T-helper 17 cell (primary cell): ENCODE measurements at regions not wholly inside any gene's neighbourhood (a gene's known extent, or its start where the extent isn't known, plus 50 kb on each side); places are given as distances from the start of the nearest gene placed in this dataset.

ENCODE experiments used
- ATAC-seq: fragments of 150-1000 bp; cut with Tn5 transposase; 2 replicates; pipeline ENCODE4 v1.10.0; 2021; ENCODE audit warnings: mild to moderate bottlenecking, moderate library complexity
- DNase-seq, 3 donors: peaks; one replicate each; pipeline versions ENCODE4 v3.0.0 to v3.0.0-alpha.2; 2020 to 2021
- H3K9me3 ChIP-seq: one replicate; pipeline ENCODE4 v1.7.0; 2013; ENCODE audit warnings: low read length, mild to moderate bottlenecking; ENCODE audit not compliant: control insufficient read depth, poor library complexity, severe bottlenecking
- H3K27ac Mint-ChIP-seq: one replicate; pipeline ENCODE4 v1.8.0; 2022; ENCODE audit warnings: mild to moderate bottlenecking, moderate library complexity, mixed read lengths
- H3K27me3 Mint-ChIP-seq: one replicate; pipeline ENCODE4 v1.8.0; 2022; ENCODE audit warnings: mixed read lengths
- H3K36me3 Mint-ChIP-seq: one replicate; pipeline ENCODE4 v1.8.0; 2022; ENCODE audit warnings: low read depth, mixed read lengths
- H3K4me1 Mint-ChIP-seq: one replicate; pipeline ENCODE4 v1.8.0; 2022; ENCODE audit warnings: mild to moderate bottlenecking, mixed read lengths
- H3K4me3 Mint-ChIP-seq: one replicate; pipeline ENCODE4 v1.8.0; 2022; ENCODE audit warnings: mild to moderate bottlenecking, moderate library complexity, mixed read lengths

DNA sequence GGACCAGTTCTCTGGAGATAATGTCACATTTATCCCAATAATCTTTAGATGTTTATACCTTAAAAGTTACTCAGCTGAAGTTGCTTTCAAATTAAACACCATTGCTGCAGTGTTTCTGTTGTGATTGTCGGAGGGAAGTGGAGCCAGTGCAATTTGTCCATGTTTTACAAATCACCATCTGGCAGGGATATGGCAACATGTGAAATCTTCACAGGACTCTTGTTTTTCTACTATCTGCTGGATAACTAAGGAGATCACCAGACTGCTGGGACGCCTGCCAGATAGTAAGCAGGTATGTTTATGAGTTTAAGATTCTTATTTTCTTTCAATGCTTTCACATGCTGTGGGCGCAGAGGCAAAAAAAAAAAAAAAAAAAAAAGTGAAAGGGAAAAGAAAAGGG lies 100.3 kb upstream of the SOX5 start:
- H3K4me3 Mint-ChIP-seq, result no peak overlapping the region
- DNase-seq (no peak), ATAC-seq (no peak)
- no peak overlapping the region for H3K27ac Mint-ChIP-seq
- H3K4me1 Mint-ChIP-seq, result no peaks in the 10 kb centered on the region
- no peaks in the 10 kb centered on the region for H3K36me3 Mint-ChIP-seq
- no peaks in the 10 kb centered on the region for H3K9me3 ChIP-seq
- H3K27me3 Mint-ChIP-seq, result no peaks in the 10 kb centered on the region

DNA sequence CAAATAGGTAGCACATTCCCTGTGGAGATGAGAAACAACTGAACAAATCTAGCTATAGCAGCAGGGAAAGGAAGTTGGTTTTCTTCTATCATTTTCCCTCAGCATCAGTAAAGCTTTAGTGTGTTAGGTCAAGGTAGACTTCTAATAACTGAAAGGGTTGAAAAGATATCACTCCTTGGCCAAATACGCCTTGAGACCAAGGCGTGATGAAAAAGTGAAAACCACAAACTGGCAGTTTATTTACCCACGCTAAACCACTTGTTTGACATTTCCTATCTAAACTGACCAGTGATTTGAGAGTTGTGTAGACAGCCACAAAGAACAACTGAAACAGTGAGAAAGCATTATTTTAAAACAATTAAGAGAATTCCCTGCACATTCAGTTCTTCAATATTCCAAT lies 99.6 kb upstream of the SOX5 start:
- ATAC-seq (no peak), DNase-seq (no peak)
- H3K36me3 Mint-ChIP-seq, result no peaks in the 10 kb centered on the region
- H3K27me3 Mint-ChIP-seq, result no peaks in the 10 kb centered on the region
- H3K4me3 Mint-ChIP-seq, result no peak overlapping the region
- no peaks in the 10 kb centered on the region for H3K4me1 Mint-ChIP-seq
- no peaks in the 10 kb centered on the region for H3K9me3 ChIP-seq
- H3K27ac Mint-ChIP-seq, result no peak overlapping the region

DNA sequence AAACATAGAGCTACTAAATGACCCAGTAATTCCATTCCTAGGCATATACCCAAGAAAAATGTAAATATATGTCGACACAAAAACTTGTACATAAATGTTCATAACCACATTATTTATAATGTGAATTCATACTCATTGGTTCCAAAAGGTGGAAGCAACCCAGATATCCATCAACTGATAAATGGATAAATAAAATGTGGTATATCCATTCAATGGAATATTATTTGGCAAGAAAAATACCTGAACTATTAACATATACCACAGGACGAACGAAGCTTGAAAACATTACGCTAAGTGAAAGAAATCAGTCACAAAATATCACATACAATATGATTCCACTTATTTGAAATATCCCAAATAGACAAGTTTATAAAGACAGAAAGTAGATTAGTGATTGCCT lies 99.0 kb upstream of the SOX5 start:
- H3K27me3 Mint-ChIP-seq, result no peaks in the 10 kb centered on the region
- no peaks in the 10 kb centered on the region for H3K4me1 Mint-ChIP-seq
- H3K36me3 Mint-ChIP-seq, result no peaks in the 10 kb centered on the region
- ATAC-seq, result no peak
- H3K27ac Mint-ChIP-seq, result no peak overlapping the region
- no peaks in the 10 kb centered on the region for H3K9me3 ChIP-seq
- H3K4me3 Mint-ChIP-seq, result no peak overlapping the region
- DNase-seq, result no peak

DNA sequence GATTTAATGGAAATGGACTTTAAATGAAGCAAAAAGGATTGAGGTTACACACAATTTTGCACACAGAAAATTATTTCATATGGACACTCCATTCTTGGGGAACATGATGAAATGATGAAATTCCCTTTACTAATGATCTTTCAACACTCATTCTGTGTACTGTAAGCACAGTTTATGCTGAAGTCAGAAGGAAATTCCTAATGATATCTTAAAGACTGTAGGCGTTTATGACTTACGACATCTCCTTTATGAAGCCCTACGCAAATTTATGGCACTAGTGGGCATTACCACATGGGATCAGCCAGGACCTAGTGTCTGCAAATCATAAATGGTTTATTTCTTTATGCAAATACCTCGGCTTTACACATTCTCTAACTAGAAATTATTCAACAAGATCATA lies 97.9 kb upstream of the SOX5 start:
- no peak for ATAC-seq
- H3K9me3 ChIP-seq, result no peaks in the 10 kb centered on the region
- Mint-ChIP-seq H3K36me3 (no peaks in the 10 kb centered on the region), H3K27ac (no peak overlapping the region), H3K4me3 (no peak overlapping the region), H3K4me1 (no peaks in the 10 kb centered on the region), H3K27me3 (no peaks in the 10 kb centered on the region)
- no peak for DNase-seq

DNA sequence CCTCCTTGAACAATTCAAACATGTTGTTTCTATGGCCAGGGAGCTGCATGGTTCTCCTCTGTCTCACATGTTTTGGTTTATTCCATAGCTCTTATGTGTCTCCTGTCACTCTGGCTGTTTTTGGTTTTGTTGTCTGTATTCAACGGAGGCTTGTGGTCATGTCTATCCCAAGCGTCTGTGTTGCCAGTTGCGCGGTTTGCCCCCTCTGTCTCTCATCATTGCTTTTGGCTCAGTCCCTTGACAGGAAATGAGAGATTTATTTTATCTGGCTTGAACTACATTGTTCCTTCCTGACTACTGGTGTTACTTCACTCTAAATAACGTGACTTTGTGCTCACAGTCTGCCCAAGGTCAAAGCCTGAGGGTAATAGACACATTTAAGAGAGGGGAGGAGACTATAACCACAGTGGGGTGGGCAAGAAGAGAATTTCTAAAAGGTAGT lies 96.4 kb upstream of the SOX5 start:
- Mint-ChIP-seq H3K36me3 (no peaks in the 10 kb centered on the region), H3K27me3 (no peaks in the 10 kb centered on the region), H3K4me3 (no peak overlapping the region), H3K27ac (no peak overlapping the region), H3K4me1 (no peaks in the 10 kb centered on the region)
- ATAC-seq (no peak), DNase-seq (no peak)
- no peaks in the 10 kb centered on the region for H3K9me3 ChIP-seq

DNA sequence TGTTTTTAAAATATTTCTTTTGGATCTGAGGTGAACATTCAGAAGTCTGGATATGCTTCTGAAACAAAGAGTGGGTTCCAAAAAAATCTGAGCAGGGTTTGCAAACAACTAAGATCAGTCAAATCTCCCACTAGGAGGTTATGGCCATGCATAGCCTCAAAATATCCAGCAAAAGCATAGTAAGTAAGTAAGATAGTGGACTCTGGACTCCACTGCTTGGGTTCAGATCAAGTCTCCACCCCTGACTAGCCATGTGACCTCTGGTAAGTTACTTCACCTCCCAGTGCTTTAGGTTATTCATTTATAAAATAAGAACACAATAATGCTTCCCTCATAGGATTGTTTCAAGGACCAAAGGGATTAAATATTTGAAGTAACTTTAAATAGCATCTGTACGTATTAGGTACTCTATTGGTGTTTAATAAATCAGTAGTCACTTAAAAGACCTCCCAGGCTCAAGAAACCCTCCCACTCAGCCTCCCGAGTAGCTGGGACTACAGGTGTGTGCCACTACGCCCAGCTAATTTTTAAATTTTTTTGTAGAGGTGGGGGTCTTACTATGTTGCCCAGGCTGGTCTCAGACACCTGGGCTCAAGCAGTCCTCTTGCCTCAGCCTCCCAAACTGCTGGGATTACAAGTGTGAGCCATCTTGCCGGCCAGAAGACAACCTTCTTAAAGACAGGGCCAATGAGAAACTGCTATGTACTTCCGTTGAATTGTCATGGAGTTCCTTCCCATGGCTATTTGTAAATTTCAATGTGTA lies 95.7 kb upstream of the SOX5 start:
- no peaks in the 10 kb centered on the region for H3K9me3 ChIP-seq
- Mint-ChIP-seq H3K27ac (no peak overlapping the region), H3K36me3 (no peaks in the 10 kb centered on the region), H3K4me3 (no peak overlapping the region), H3K4me1 (no peaks in the 10 kb centered on the region), H3K27me3 (no peaks in the 10 kb centered on the region)
- DNase-seq (no peak), ATAC-seq (no peak)

DNA sequence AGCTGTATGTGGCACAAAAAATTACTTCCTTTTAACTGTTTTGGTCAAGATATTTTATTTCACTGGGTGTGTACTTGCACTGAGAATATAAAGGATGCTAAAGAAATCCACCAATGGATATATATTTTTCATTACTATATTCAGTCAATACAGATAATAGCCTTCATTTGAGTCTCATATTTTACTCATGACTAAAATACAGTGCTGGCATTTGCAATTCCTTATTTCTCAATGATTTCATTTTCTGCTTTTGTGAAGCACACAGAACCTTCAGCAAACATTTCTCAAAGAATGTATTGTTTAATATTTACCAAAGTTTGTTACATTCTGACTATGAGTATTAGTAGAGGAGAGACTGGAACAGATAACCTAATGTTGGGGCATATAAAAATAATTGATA lies 93.2 kb upstream of the SOX5 start:
- H3K27me3 Mint-ChIP-seq, result no peaks in the 10 kb centered on the region
- H3K4me1 Mint-ChIP-seq, result no peaks in the 10 kb centered on the region
- H3K4me3 Mint-ChIP-seq, result no peak overlapping the region
- ATAC-seq, result no peak
- H3K27ac Mint-ChIP-seq, result no peak overlapping the region
- no peaks in the 10 kb centered on the region for H3K9me3 ChIP-seq
- no peak for DNase-seq
- H3K36me3 Mint-ChIP-seq, result no peaks in the 10 kb centered on the region

DNA sequence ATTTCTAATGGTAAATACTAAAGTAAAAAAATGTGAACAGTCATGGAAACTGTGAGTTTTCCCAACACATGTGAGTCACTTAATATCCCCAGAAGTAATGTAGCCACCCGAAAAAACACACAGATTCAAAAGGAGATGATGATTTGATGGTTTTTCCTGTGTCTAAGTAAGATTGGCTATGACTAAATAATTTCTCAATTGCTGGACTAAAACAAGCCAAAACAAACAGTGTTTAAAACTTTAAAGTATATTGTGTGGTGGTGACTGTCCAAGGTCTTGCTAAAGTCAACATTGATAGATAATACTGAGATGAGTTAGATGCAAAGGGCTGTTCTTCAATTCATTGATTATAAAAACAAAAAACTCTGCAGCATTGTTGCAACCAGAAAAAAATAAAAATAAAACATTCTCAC lies 89.6 kb upstream of the SOX5 start:
- no peak for DNase-seq
- Mint-ChIP-seq H3K27me3 (no peaks in the 10 kb centered on the region), H3K27ac (no peak overlapping the region), H3K36me3 (no peaks in the 10 kb centered on the region), H3K4me3 (no peak overlapping the region), H3K4me1 (no peaks in the 10 kb centered on the region)
- no peaks in the 10 kb centered on the region for H3K9me3 ChIP-seq
- ATAC-seq, result no peak

DNA sequence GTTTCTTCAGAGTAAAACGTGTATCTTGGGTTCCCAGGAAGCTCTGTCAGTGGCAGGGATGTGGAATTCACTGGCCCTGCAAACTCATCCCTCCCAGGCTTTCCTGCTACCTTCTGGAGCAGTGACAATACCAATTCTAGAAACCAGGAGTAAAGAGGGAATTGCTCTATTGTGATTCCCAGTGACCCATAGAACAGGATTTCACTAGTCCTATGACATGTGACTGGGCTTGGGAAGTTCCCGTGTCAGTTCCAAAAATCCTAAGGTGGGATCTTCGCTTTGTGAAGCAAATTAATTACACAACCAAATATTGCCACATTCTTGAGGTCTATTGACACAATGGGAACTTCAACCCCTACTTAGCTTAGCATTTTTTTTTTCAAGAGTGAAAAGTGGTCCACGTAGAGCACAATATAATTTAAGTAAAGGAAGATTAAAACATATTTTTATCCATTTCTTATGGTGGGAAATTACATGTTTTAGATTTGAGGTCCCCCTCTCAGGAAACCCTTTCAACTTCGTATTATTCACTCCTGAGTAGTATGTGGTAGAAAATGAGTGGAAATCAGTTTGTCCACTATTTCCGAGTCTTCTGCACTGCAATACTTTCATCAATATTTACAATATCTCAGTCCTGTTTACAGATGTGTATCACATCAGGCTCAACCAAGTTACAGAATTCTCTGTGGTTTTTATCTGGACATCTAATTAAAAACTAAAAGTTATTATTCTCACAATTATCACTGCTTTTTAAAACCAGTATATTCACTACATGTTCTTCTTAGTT lies 88.9 kb upstream of the SOX5 start:
- no peaks in the 10 kb centered on the region for H3K36me3 Mint-ChIP-seq
- no peaks in the 10 kb centered on the region for H3K9me3 ChIP-seq
- H3K27ac Mint-ChIP-seq, result no peak overlapping the region
- H3K27me3 Mint-ChIP-seq, result no peaks in the 10 kb centered on the region
- no peak overlapping the region for H3K4me3 Mint-ChIP-seq
- ATAC-seq, result no peak
- H3K4me1 Mint-ChIP-seq, result no peaks in the 10 kb centered on the region
- no peak for DNase-seq

DNA sequence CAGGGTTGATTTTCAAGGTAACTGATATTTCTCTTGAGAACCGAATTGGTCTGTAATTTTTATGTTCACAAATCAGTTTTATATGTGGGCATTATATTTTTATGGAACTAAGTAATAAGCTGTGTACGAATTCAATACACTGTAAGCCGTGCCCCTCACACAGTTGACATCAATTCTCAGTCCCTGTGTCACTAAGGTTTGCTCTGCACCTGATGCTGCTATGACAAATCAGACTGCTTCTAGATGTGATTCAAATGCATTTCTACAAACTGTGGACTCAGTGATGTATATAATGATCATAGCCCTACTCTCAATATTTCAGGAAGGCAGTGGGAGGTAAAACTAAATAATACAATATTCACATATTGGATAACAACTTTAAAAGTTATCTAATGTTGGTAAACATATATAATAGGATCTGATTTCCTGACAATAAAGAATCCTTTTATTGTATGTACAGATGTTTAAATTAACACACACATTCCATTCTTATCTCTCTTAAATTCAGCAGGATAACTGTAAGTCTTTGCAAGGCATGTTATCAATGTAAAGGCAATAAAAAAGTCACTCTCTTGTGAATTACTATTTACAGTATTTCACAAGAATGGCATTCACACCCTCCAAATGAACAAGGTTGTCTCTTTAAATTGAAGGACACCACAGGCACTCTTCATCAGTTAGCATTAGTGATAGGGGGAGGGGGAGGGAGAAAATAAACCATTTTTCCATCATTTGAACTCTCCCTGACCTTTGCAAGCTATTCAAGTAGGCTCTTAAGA lies 87.2 kb upstream of the SOX5 start:
- H3K4me1 Mint-ChIP-seq, result no peaks in the 10 kb centered on the region
- H3K4me3 Mint-ChIP-seq, result no peak overlapping the region
- H3K27ac Mint-ChIP-seq, result no peak overlapping the region
- no peaks in the 10 kb centered on the region for H3K9me3 ChIP-seq
- no peak for ATAC-seq
- DNase-seq, result no peak
- no peaks in the 10 kb centered on the region for H3K27me3 Mint-ChIP-seq
- H3K36me3 Mint-ChIP-seq, result no peaks in the 10 kb centered on the region

DNA sequence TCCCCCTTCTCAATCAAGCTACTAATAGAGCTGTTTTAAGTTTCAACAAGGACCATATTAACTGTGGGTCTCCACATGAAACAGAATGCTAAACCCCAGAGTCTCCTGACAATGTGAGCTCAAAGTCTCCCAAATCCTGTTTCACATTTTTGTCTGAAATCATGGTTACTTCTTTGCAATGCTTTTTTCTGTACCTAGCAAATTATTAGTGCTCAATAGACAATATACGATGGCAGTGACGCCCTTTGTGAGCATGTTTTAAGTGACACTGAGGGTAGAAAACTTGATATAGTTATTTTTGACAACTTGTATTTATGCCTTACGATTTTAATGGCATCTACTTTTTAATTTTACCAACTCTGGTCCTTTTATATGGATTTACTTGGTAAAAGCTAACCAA lies 85.4 kb upstream of the SOX5 start:
- no peaks in the 10 kb centered on the region for H3K9me3 ChIP-seq
- DNase-seq (no peak), ATAC-seq (no peak)
- H3K27me3 Mint-ChIP-seq, result no peaks in the 10 kb centered on the region
- H3K36me3 Mint-ChIP-seq, result no peaks in the 10 kb centered on the region
- no peak overlapping the region for H3K27ac Mint-ChIP-seq
- no peaks in the 10 kb centered on the region for H3K4me1 Mint-ChIP-seq
- H3K4me3 Mint-ChIP-seq, result no peak overlapping the region

DNA sequence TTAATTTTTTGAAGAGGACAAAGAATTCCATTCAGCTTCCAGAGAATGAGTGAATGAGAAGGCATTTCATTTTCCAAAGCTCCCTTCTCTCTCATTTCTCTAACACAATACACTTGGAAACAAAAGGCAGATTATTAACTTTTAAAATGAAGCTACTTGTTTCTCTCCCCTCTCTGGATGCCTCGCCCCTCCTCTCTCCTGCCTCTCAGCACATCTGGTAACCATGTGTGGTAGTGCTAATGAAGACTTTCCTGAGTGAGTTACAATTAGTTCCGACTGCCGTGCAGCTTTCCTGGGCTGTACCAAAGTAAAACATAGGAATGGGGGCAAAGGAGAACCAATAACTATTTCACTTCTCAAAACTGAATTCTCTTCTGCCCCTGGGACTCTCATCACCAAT lies 84.7 kb upstream of the SOX5 start:
- H3K4me1 Mint-ChIP-seq, result no peaks in the 10 kb centered on the region
- DNase-seq, result no peak
- no peaks in the 10 kb centered on the region for H3K9me3 ChIP-seq
- ATAC-seq, result no peak
- H3K27me3 Mint-ChIP-seq, result no peaks in the 10 kb centered on the region
- H3K27ac Mint-ChIP-seq, result no peak overlapping the region
- no peak overlapping the region for H3K4me3 Mint-ChIP-seq
- no peaks in the 10 kb centered on the region for H3K36me3 Mint-ChIP-seq

DNA sequence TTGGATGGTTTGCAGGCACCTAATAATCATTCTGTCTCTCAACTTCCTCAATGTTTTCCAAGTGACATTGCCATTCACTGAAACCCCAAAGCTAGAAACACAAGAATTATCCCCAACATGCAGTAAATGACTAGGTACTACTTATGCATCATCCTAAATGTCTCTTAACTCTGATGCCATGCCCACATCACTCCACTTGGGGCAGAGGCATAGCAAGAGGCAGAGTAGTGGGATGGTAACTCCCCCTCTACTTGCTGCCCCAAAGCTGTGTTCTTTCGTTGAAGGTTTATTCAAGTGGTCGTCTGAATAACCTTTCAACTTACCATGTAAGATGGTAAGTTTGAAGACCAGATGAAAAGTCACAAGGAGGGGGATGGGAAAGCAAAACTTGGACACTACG lies 77.9 kb upstream of the SOX5 start:
- H3K4me3 Mint-ChIP-seq, result no peak overlapping the region
- no peak overlapping the region for H3K27ac Mint-ChIP-seq
- no peaks in the 10 kb centered on the region for H3K9me3 ChIP-seq

More for the DNA sequence above, 77.9 kb upstream of the SOX5 start:
- Mint-ChIP-seq H3K4me1 (no peaks in the 10 kb centered on the region), H3K27me3 (no peaks in the 10 kb centered on the region), H3K36me3 (no peaks in the 10 kb centered on the region)
- no peak for DNase-seq
- no peak for ATAC-seq
